ENCODE measurements at regions not wholly inside any gene's neighbourhood (a gene's known extent, or its start where the extent isn't known, plus 50 kb on each side); places are given as distances from the start of the nearest gene placed in this dataset.
"Not testable (repeated sequence)": the region's sequence is repeated elsewhere in the genome, so short reads cannot be mapped to it uniquely, and the experiment has no call there.

- TF ChIP-seq CTCF (IDR thresholded peaks at IDR 0.05) (no peak), POLR2AphosphoS5 (IDR thresholded peaks at IDR 0.05) (no peak), POLR2A (IDR thresholded peaks at IDR 0.05) (no peak)
- Histone ChIP-seq H3K27ac (no peak overlapping the region), H3K4me1 (no peaks in the 10 kb centered on the region), H3K36me3 (no peaks in the 10 kb centered on the region), H3K27me3 (no peaks in the 10 kb centered on the region), H3K4me3 (no peak overlapping the region), H3K9me3 (peaks cover 4 to 11% of the 10 kb centered on the region in 2 donors)
- no peak for DNase-seq (ENCODE audit: low spot score in 2 of 2)
- intact Hi-C loops (cut with DNase I; ENCODE audit: low total_unique reads): no loop called here
These were observed 102.1 kb downstream of the SHCBP1 start for GRCh38 chr16:46519063-46519462.

- Histone ChIP-seq H3K27ac (no peak overlapping the region), H3K4me3 (no peak overlapping the region), H3K9me3 (no peaks in the 10 kb centered on the region), H3K36me3 (no peaks in the 10 kb centered on the region), H3K27me3 (no peaks in the 10 kb centered on the region), H3K4me1 (no peaks in the 10 kb centered on the region)
- no peak for DNase-seq (ENCODE audit: low spot score in 2 of 2)
- intact Hi-C loops (cut with DNase I; ENCODE audit: low total_unique reads): no loop called here
- TF ChIP-seq POLR2AphosphoS5 (IDR thresholded peaks at IDR 0.05) (no peak), POLR2A (IDR thresholded peaks at IDR 0.05) (no peak), CTCF (IDR thresholded peaks at IDR 0.05) (no peak)
These were observed 124.5 kb downstream of the SHCBP1 start for GRCh38 chr16:46496701-46497100.

- Histone ChIP-seq H3K27ac (no peak overlapping the region), H3K4me1 (no peaks in the 10 kb centered on the region), H3K9me3 (peaks cover 0 to 3% of the 10 kb centered on the region in 2 donors), H3K4me3 (no peak overlapping the region), H3K36me3 (no peaks in the 10 kb centered on the region), H3K27me3 (no peaks in the 10 kb centered on the region)
- intact Hi-C loops (cut with DNase I; ENCODE audit: low total_unique reads): no loop called here
- no peak for TF ChIP-seq CTCF (IDR thresholded peaks at IDR 0.05)
- TF ChIP-seq POLR2A (IDR thresholded peaks at IDR 0.05): no peak
- no peak for TF ChIP-seq POLR2AphosphoS5 (IDR thresholded peaks at IDR 0.05)
- no peak for DNase-seq (ENCODE audit: low spot score in 2 of 2)
These were observed 138.3 kb downstream of the SHCBP1 start for GRCh38 chr16:46482895-46483294.

GRCh38 chr16:46466239-46466638 lies 154.9 kb downstream of the SHCBP1 start:
- no peak for DNase-seq (ENCODE audit: low spot score in 2 of 2)
- Histone ChIP-seq H3K4me1 (no peaks in the 10 kb centered on the region), H3K4me3 (no peak overlapping the region), H3K9me3 (peaks cover 5 to 40% of the 10 kb centered on the region in 2 donors), H3K27ac (no peak overlapping the region), H3K27me3 (no peaks in the 10 kb centered on the region), H3K36me3 (no peaks in the 10 kb centered on the region)
- intact Hi-C loops (cut with DNase I; ENCODE audit: low total_unique reads): no loop called here
- TF ChIP-seq POLR2A (IDR thresholded peaks at IDR 0.05) (no peak), CTCF (IDR thresholded peaks at IDR 0.05) (no peak), POLR2AphosphoS5 (IDR thresholded peaks at IDR 0.05) (no peak)

GRCh38 chr16:46454801-46455200 lies 166.4 kb downstream of the SHCBP1 start:
- H3K27ac ChIP-seq; DNase-seq (ENCODE audit: low spot score in 2 of 2); H3K27me3 ChIP-seq; H3K4me3 ChIP-seq; intact Hi-C loops (cut with DNase I; ENCODE audit: low total_unique reads); H3K36me3 ChIP-seq; H3K9me3 ChIP-seq; H3K4me1 ChIP-seq: not testable (repeated sequence)
